CD4-positive, alpha-beta T cell (primary cell): ENCODE measurements at regions not wholly inside any gene's neighbourhood (a gene's known extent, or its start where the extent isn't known, plus 50 kb on each side); places are given as distances from the start of the nearest gene placed in this dataset.

Experiments used
- ATAC-seq: fragments of 200-7000 bp; cut with Tn5 transposase; one replicate; pipeline ENCODE4 v1.10.0; 2022; ENCODE audit warnings: mild to moderate bottlenecking; ENCODE audit not compliant: poor library complexity
- CTCF ChIA-PET: fragments of 350-600 bp; sonication (Branson Sonifier 250); formaldehyde crosslinking; loops from one replicate; lab custom pipeline; 2021; ENCODE audit warnings: antibody characterized with exemption, inconsistent platforms; lab: Charles Lee
- POLR2A ChIA-PET: fragments of 350-600 bp; sonication (Branson Sonifier 250); formaldehyde crosslinking; loops from one replicate; lab custom pipeline; 2021; ENCODE audit warnings: antibody characterized with exemption, inconsistent platforms; lab: Charles Lee
- DNase-seq, 14 experiments: peaks; one replicate each; pipeline ENCODE4 v3.0.0-alpha.2; 2013 to 2020; ENCODE audit warnings: mixed read lengths in 2 of 14
- H3K27ac ChIP-seq, 2 donors: one replicate each; pipeline versions ENCODE4 v1.5.1 to v1.7.0; 2013; ENCODE audit warnings: low read length in 2 of 2, low read depth in 1 of 2, mild to moderate bottlenecking in 1 of 2
- H3K27me3 ChIP-seq, 2 experiments: 1 replicate in 1 of 2; 2 replicates in 1 of 2; pipeline versions ENCODE4 v1.6.1 to v1.7.0; 2013; ENCODE audit warnings: low read length in 2 of 2, control low read depth in 1 of 2, mild to moderate bottlenecking in 1 of 2, moderate library complexity in 1 of 2; ENCODE audit not compliant: insufficient read depth in 2 of 2, control insufficient read depth in 1 of 2
- H3K36me3 ChIP-seq: one replicate; pipeline ENCODE4 v1.6.1; 2013; ENCODE audit warnings: low read length, control low read depth; ENCODE audit not compliant: insufficient read depth
- H3K4me1 ChIP-seq: one replicate; pipeline ENCODE4 v1.6.1; 2013; ENCODE audit warnings: low read length, control low read depth; ENCODE audit not compliant: insufficient read depth
- H3K4me3 ChIP-seq: one replicate; pipeline ENCODE4 v1.5.1; 2013; ENCODE audit warnings: mild to moderate bottlenecking, low read length, moderate library complexity
- H3K9me3 ChIP-seq, 2 experiments: 1 replicate in 1 of 2; 2 replicates in 1 of 2; pipeline versions ENCODE4 v1.6.1 to v1.7.0; 2013; ENCODE audit warnings: low read length in 2 of 2, mild to moderate bottlenecking in 2 of 2, control low read depth in 1 of 2, moderate library complexity in 1 of 2; ENCODE audit not compliant: control insufficient read depth in 1 of 2, insufficient read depth in 1 of 2
- H3K27ac Mint-ChIP-seq: one replicate; pipeline ENCODE4 v1.8.0; 2020; ENCODE audit warnings: mixed read lengths
- H3K27me3 Mint-ChIP-seq: one replicate; pipeline ENCODE4 v1.8.0; 2021; ENCODE audit warnings: mixed read lengths
- H3K36me3 Mint-ChIP-seq: one replicate; pipeline ENCODE4 v1.8.0; 2021; ENCODE audit warnings: low read depth, mixed read lengths
- H3K4me1 Mint-ChIP-seq: one replicate; pipeline ENCODE4 v1.8.0; 2021; ENCODE audit warnings: low read depth, mixed read lengths
- H3K4me3 Mint-ChIP-seq: one replicate; pipeline ENCODE4 v1.8.0; 2020; ENCODE audit warnings: mild to moderate bottlenecking, mixed read lengths
- H3K9me3 Mint-ChIP-seq: one replicate; pipeline ENCODE4 v1.8.0; 2020; ENCODE audit warnings: mixed read lengths
- CTCF ChIP-seq: fragments of 200-600 bp; IDR thresholded peaks from one replicate; pipeline ENCODE4 v1.8.0; 2022; ENCODE audit warnings: antibody characterized with exemption, mild to moderate bottlenecking
- intact Hi-C, 2 experiments: fragments of 100-400 bp; cut with DNase I in 1 of 2; cut with micrococcal nuclease in 1 of 2; formaldehyde crosslinking; loops; one replicate each; pipeline versions ENCODE4 v1.15.1 to v1.9.0; 2023 to 2025; cut with DNase I, micrococcal nuclease

DNA sequence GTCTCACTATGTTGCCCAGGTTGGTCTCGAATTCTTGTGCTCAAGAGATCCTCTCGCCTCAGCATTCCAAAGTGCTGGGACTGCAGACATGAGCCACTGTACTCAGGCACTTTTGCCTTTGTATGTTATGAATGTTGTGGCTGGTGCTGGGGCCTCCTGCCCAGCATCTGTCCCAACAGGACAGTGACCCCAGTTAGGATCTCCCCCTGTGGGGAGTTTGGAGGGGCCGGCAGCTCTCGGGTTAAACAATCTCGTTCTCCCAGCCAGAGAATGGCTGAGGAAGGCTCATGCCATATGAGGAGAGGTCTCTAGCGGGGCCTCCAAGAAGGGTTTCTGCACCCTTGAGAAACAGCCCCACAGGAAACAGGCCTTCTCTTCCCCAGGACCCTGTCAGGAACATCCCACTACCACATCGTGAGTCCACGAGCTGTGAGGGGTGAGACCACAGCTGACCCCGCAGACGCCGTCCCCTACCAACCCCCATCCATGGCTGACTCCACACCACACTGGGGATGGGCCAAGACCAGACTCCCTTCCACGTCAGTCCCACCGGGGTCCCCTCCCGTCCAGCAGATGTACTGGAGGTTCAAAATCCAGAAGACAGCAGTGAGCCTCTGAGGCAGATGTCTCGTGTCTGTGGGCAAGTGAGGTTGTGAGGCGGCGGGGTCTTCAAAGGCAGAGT is 54.1 kb downstream of the SHANK2 start:
- ATAC-seq (no peak), DNase-seq (no peak)
- no peaks in the 10 kb centered on the region for H3K36me3 ChIP-seq
- Mint-ChIP-seq H3K4me1 (no peaks in the 10 kb centered on the region), H3K4me3 (no peak overlapping the region), H3K36me3 (no peaks in the 10 kb centered on the region), H3K27ac (no peak overlapping the region), H3K27me3 (no peaks in the 10 kb centered on the region), H3K9me3 (no peaks in the 10 kb centered on the region)
- no peak overlapping the region for H3K27ac ChIP-seq
- H3K4me1 ChIP-seq = no peaks in the 10 kb centered on the region
- H3K27me3 ChIP-seq = no peaks in the 10 kb centered on the region
- intact Hi-C loops = no loop called here
- CTCF ChIA-PET = no interaction called here
- TF ChIP-seq CTCF = no peak
- no peak overlapping the region for H3K4me3 ChIP-seq
- H3K9me3 ChIP-seq = peaks cover 0 to 4% of the 10 kb centered on the region in 2 experiments
- POLR2A ChIA-PET = no interaction called here

- Mint-ChIP-seq H3K4me1 (no peaks in the 10 kb centered on the region), H3K9me3 (no peaks in the 10 kb centered on the region), H3K36me3 (no peaks in the 10 kb centered on the region), H3K27ac (no peak overlapping the region), H3K27me3 (peaks cover 5% of the 10 kb centered on the region), H3K4me3 (no peak overlapping the region)
- no peak overlapping the region for H3K27ac ChIP-seq
- H3K4me3 ChIP-seq = no peak overlapping the region
- no peak for DNase-seq
- POLR2A ChIA-PET = no interaction called here
- H3K9me3 ChIP-seq = peaks cover 0 to 4% of the 10 kb centered on the region in 2 experiments
- no peaks in the 10 kb centered on the region for H3K27me3 ChIP-seq
- intact Hi-C loops = no loop called here
- no peak for TF ChIP-seq CTCF
- CTCF ChIA-PET = no interaction called here
- ATAC-seq = no peak
- H3K4me1 ChIP-seq = no peaks in the 10 kb centered on the region
- H3K36me3 ChIP-seq = no peaks in the 10 kb centered on the region
These were observed 55.3 kb downstream of the SHANK2 start for GRCh38 chr11:71197096-71197495.

DNA sequence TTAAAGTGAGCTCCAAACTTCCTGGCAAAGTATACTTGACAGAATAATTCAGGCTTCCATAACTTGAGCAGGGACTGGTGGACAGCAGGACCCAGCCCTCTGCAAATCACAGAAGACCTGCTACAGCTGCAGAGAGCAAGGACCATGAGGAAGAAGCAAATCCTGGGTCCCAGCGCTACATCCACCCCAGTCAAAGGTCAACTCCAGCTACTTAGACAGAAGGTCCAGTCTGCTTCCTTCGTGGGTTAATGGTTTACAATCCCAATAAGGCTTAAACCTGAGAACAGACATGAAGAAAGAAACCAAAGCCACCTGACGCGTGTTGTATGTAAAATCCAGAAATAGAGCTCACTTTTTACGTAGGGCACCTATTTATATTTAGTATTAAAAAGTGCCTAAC is 57.7 kb downstream of the SHANK2 start:
- Mint-ChIP-seq H3K4me1 (no peaks in the 10 kb centered on the region), H3K36me3 (no peaks in the 10 kb centered on the region), H3K9me3 (no peaks in the 10 kb centered on the region), H3K27me3 (peaks cover 6% of the 10 kb centered on the region), H3K27ac (no peak overlapping the region), H3K4me3 (no peak overlapping the region)
- Histone ChIP-seq H3K27ac (no peak overlapping the region), H3K36me3 (no peaks in the 10 kb centered on the region), H3K9me3 (peaks cover 0 to 4% of the 10 kb centered on the region in 2 experiments), H3K4me3 (no peak overlapping the region), H3K27me3 (peaks cover 0 to 2% of the 10 kb centered on the region in 2 experiments), H3K4me1 (no peaks in the 10 kb centered on the region)
- DNase-seq (no peak), ATAC-seq (no peak)
- no peak for TF ChIP-seq CTCF
- intact Hi-C loops = no loop called here
- POLR2A ChIA-PET = no interaction called here
- CTCF ChIA-PET = no interaction called here
